NCI-H1694 treated with DMSO at 0.1 percent for 48 hours (cell line): ENCODE measurements at regions not wholly inside any gene's neighbourhood (a gene's known extent, or its start where the extent isn't known, plus 50 kb on each side); places are given as distances from the start of the nearest gene placed in this dataset.
"Not testable (repeated sequence)": the region's sequence is repeated elsewhere in the genome, so short reads cannot be mapped to it uniquely, and the experiment has no call there.

Experiments used
- DNase-seq: peaks from one replicate; lab custom pipeline; 2025; lab: John Stamatoyannopoulos, UW

- DNase-seq, result no peak
These were observed 74.1 kb upstream of the SH3PXD2B start for GRCh38 chr5:172528440-172528839.

- no peak for DNase-seq
These were observed 73.2 kb upstream of the SH3PXD2B start for GRCh38 chr5:172527559-172527958.

GRCh38 chr5:172525996-172526360 lies 71.7 kb upstream of the SH3PXD2B start:
- no peak for DNase-seq

GRCh38 chr5:172525307-172525995 lies 71.1 kb upstream of the SH3PXD2B start:
- DNase-seq, result no peak

- DNase-seq, result no peak
These were observed 70.3 kb upstream of the SH3PXD2B start for GRCh38 chr5:172524573-172525021.

GRCh38 chr5:172523146-172523745 lies 68.9 kb upstream of the SH3PXD2B start:
- no peak for DNase-seq

- DNase-seq, result no peak
These were observed 67.1 kb upstream of the SH3PXD2B start for GRCh38 chr5:172521338-172521932.

- no peak for DNase-seq
These were observed 57.6 kb upstream of the SH3PXD2B start for GRCh38 chr5:172511952-172512351.

- DNase-seq, result no peak
These were observed 55.1 kb upstream of the SH3PXD2B start for GRCh38 chr5:172509405-172509781.

- no peak for DNase-seq
These were observed 54.4 kb upstream of the SH3PXD2B start for GRCh38 chr5:172508471-172509404.

- DNase-seq, result not testable (repeated sequence)
These were observed 53.2 kb upstream of the SH3PXD2B start for GRCh38 chr5:172507485-172507884.

GRCh38 chr5:172506921-172507320 lies 52.6 kb upstream of the SH3PXD2B start:
- no peak for DNase-seq

GRCh38 chr5:172506251-172506650 lies 51.9 kb upstream of the SH3PXD2B start:
- no peak for DNase-seq

- no peak for DNase-seq
These were observed 51.5 kb upstream of the SH3PXD2B start for GRCh38 chr5:172505845-172506244.

GRCh38 chr5:172505403-172505759 lies 51.1 kb upstream of the SH3PXD2B start:
- no peak for DNase-seq

- DNase-seq, result no peak
These were observed 50.5 kb upstream of the SH3PXD2B start for GRCh38 chr5:172504701-172505402.

- no peak for DNase-seq
These were observed 49.8 kb upstream of the SH3PXD2B start for GRCh38 chr5:172503925-172504700.
